NCI-H460 (cell line): ENCODE measurements at regions not wholly inside any gene's neighbourhood (a gene's known extent, or its start where the extent isn't known, plus 50 kb on each side); places are given as distances from the start of the nearest gene placed in this dataset.
"Not testable (repeated sequence)": the region's sequence is repeated elsewhere in the genome, so short reads cannot be mapped to it uniquely, and the experiment has no call there.

ENCODE experiments used
- DNase-seq: peaks from one replicate; pipeline ENCODE4 v3.0.0-alpha.2; 2016; ENCODE audit warnings: low read depth; ENCODE audit errors: extremely low read depth

DNA sequence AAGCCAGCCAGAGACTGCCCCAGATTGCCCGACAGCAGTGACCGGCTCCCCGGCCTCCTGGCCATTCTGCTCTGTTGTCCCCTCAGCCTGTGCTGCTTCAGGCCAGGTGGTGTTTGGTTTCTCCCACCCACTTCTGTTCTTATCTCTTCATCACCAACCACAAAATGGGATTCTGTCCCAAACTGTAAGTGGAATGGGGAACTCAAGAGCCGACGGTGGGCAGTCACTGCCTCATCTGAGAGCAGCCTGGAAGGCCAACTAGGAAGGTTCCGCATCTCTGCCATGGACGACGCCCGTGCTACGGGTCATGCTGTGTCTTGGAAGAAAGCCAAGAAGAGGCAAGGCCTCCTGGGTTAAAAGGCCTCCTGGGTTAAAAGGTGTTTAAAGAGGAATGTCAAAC, 219.0 kb upstream of the PIK3R1 start:
- DNase-seq = no peak

DNA sequence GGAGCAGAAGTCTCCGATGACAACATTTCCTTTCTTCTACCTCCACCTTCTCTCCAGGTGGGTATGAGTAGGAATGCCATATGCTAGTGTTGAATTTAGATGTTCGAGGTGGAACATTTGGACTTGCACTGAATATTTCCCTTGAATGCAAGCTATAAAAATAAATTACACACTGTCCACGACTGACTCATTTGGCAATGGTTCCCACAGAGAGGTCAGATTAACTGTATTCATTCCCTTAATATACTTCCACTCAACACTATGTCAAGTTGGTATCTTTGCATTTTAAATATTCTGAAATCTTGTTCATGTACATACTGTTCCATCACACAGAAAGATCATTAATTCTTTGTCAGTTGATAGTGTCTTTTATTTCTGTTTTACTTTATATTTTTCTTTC, 222.6 kb upstream of the PIK3R1 start:
- DNase-seq = no peak

DNA sequence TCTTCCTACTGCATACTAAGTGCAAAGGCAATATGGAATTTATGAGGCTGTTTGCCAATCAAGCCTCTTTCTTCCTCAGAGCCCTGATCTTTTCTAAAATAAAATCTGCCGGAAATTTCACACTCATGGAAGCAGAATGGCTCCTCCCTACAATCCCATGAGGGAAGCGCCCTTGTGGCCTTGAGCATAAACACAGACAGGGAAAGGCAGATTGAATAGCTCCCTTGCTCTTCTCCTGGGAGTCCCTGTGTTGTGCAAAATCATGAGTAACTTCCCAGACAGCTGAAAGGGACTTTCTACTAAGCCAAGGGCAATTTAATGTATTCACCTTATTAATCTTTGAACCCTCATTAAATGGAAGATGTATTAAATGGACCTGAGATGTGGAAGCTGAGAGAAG, 226.1 kb upstream of the PIK3R1 start:
- no peak for DNase-seq

DNA sequence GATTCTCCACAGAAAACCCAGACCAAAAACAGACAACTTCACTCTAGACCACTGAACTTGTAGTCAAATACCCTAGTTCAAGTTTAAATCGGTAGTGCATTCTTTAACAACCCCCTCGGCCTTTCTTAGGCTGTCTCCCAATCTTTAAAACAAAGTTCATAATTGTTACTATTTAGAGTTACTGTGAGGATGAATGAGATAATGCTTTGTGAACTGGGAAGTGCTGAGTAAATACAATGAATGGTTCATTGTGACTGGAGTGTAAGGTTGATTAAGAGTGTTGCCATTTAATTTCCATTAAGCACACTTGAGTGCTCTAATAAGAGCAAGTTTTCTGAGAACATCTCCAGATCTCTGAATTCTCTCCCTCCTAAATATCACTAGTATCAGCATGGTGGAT, 228.8 kb upstream of the PIK3R1 start:
- no peak for DNase-seq

DNA sequence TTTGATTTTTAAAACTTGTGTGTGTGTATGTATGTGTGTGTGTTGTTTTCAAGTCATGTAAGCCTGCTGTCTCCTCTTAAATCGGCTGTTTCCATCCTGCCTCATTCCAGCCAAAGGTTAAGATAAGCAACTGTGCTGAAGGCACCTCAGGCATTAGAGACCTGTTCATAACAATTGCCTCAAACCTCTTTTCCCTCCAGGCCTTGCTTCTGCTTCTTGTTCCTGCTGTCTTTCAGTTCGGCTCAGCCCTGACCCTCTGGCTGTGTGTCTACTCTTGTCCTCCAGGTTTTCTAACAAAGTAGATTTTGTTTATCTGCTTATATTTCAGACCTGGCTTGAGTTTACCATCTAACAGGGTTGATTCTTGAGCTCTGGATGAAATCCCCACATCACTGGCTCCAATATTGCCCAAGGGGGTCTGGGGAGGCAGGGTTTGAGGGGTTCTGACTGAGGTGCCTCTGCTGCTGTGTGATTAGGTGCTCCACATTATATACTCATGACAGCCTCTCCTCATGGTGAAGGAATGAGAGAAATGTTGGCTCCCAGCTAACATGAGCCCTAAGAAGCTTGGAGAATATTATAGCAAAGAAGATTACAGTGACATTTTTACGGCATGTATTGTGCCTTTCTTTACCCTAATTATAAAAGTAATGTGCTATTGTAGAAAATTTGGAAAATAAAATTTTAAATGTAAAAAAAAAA, 229.7 kb upstream of the PIK3R1 start:
- no peak for DNase-seq

DNA sequence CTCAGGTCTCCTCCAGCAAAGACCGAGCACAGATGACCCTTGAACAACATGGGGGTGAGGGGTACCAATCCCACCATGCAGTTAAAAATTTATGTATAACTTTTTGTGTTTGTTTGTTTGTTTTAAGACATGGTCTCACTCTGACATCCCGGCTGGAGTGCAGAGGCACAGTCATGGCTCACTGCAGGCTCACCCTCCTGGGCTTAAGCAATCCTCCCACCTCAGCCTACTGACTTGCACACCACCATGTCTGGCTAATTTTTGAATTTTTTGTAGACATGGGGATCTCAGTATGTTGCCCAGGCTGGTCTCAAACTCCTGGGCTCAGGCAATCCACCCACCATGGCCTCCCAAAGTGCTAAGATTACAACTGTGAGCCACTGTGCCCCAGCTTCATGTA, 231.0 kb upstream of the PIK3R1 start:
- DNase-seq = no peak

DNA sequence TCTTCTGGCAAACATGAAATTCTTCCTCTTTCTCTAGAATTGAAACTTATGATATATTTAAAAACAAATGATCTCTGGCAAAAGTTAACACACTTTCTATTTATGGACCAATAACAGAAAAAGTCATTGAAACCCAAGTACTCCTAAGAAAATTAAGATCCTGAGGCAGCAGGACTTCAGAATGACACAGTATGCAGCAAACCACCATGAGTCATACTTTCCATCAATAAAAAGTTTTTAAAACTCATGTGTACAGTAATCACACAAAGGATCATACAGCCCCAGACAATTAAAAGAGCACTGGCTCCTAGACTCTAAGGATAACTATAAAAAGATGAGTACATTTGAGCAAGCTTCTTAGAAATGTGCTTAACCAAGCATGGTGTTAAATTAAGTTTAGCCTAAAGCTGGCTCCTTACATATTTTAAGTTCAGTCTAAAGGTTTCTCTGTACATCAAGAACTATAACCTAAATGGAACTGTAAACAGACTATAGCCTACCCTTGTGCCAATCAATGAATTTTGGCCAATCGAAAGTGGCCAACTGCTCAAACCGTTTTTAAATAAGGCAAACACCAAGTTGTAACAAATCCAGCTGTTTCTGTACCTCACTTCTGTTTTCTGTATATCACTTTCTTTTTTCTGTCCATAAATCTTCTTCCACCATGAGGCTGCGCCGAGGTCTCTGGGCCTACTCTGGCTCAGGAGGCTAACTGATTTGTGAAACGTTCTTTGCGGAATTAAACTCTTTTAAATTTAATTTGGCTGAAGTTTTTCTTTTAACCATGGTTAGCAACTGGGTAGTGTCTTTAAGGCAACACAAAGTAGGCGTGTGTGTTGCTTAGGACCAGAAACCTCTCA, 232.1 kb upstream of the PIK3R1 start:
- no peak for DNase-seq

DNA sequence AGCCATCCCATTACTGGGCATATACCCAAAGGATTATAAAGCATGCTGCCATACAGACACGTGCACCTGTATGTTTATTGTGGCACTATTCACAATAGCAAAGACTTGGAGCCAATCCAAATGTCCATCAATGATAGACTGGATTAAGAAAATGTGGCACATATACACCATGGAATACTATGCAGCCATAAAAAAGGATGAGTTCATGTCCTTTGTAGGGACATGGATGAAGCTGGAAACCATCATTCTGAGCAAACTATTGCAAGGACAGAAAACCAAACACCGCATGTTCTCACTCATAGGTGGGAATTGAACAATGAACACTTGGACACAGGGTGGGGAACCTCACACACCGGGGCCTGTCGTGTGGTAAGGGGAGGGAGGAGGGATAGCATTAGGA, 233.4 kb upstream of the PIK3R1 start:
- not testable (repeated sequence) for DNase-seq

DNA sequence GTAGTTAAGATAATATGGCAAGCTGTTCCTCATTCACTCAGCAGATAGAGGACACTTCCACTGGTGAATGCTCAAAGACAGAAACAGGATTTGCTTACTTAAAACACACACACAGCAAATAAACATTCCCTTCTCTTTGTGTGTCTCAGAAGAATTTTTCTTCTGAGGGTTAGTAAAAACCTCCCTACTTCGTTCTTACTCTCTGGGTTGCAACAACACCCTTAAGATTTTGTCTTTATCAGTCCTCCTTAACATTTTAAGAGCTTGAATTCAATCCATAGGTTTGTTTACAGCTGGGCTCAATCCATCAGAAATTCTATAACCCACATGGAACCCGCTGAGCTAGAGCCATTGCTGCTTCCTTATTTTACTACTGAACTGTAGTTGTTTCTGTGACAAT, 237.4 kb upstream of the PIK3R1 start:
- DNase-seq = no peak

DNA sequence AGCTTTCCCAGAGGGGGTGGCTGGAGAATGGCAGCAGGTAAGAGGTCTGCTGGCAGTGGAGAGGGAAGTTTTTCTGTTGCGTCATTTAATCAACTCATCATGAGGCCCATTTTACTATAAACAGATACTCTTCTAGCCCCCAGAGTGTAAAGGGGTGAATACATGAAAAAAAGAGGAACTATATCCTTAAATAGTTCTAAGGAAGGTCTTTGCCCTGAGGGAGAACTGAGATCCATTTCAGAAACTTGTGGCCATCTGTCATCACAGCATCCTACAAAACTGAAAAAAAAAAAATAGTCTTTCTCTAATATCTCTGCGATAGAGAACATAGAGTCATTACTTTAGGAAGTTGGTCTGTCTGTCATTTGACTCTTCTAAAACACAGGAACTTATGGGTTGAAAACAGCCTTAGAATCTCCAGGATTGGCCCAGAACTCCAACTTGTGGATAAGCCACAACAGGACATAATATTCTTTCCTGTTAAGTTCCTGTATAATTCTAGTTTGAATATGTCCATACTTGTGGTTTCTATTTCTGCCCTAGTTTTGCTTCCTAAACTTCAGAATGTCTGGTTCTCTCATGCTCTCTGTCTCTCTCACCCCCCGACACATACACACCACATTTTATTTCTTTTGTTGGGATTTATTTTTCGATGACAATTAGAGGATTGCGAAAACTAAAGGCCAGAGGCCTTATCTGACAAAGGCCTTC, 238.5 kb upstream of the PIK3R1 start:
- DNase-seq = no peak

DNA sequence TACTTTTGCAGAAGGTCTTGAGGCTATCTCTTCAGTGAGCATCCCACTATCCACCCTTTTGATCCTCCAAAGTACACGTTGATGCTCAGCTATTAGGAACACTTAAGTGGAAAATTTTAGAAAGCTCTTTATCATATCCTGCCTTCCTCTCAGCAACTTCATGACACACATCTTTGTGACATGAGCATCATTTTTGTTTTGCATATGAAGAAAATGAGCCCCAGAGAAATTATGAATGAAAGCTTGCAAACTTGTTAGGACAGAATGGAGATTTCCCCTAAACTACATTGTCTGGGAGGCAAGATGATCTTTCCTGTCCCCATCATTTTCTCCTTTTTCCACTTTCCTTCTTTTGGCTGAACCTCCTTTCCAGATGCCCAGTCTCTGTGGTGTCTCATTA, 239.4 kb upstream of the PIK3R1 start:
- DNase-seq = no peak

DNA sequence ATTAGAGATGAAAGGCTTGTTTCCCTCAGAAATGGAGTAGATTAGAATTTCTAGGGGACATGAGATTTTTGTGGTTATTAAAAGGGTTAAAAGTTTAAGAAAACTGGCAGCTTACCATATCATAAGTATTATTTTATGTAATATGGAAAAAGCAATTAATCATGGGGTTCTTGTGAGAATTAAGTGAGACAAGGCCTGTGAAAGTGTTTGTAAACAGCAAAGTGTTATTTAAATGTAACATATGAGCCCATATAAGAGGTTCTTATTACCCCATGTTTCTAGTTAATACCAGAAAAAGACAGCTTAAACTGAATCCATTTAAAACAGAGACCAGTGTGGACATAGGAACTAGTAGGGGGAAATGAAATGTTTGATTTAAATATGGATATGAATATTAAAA, 241.1 kb upstream of the PIK3R1 start:
- no peak for DNase-seq

DNA sequence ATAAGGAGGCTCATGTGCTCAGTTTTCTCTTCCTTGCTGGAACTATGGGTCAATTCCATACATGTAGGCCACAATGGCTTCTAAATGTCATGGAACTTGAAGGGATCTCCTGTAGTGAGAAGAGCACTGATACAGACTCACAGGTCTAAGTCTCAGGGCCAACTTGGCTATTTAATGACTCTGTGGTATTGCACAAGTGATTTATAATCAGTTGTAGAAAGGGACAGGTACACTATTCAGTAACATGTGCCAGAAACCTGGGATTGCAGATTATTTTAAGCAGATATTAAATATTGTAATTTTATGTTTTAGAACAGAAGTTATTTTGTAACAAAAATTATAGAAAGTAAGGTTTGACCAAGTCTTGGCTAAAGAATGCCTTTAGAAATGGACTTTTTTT, 241.5 kb upstream of the PIK3R1 start:
- no peak for DNase-seq

DNA sequence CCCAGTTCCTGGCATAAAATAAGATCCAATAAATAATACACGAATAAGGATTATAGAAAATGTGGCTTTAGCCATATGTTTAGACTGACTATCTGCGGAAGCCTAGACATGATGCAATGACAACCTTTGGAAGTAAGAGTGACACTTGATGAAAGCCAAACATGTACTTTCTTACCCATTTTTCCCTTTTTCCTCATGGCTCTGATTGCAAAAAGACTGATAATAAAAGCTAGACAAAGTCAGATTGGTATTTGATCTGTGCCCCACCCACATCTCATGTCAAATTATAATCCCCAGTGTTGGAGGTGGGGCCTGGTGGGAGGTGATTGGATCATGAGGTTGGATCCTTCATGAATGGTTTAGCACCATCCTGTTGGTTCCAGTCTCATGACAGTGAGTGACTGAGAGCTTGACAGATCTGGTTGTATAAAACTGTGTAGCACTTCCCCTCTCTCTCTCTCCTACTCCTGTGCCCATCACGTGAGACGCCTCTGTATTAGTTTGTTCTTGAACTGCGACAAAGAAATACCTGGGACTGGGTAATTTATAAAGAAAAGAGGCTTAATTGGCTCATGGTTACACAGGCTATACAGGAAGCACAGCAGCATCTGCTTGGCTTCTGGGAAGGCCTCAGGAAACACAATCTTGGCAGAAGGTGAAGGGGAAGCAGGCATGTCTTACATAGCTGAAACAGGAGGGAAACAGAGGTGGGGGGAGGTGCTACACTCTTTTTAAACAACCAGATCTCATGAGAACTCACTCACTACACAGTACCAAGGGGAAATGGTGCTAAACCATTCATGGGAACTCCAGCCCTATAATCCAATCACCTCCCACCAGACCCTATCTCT, 243.4 kb upstream of the PIK3R1 start:
- no peak for DNase-seq

DNA sequence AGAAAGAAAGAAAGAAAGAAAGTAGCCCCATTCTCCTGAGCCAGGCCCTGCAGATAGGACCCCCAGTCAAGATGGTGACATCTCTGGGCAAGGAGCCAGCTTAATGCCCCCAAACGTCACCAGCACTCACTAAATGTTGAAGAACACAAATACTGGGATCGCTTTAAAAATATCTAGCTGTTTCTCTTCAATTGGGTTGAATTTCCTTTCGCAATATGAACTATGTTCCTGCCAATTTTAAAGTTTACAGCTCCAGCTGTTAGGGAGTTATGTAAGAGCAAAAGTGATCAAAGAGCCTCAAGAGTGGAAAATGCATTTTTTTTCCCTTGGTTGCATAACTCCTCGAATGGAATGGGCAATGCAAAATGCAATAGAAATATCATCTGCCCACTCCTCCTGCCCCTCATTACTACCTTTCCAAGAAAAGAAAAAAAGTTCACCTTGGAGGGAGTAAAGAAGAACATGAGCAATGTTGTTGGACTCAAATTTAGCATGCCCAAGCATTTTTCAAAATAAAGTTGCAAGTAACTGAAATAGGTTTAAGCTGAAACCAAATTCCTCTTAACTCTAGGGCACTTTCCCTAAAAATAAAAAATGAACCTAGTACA, 244.2 kb upstream of the PIK3R1 start:
- no peak for DNase-seq

DNA sequence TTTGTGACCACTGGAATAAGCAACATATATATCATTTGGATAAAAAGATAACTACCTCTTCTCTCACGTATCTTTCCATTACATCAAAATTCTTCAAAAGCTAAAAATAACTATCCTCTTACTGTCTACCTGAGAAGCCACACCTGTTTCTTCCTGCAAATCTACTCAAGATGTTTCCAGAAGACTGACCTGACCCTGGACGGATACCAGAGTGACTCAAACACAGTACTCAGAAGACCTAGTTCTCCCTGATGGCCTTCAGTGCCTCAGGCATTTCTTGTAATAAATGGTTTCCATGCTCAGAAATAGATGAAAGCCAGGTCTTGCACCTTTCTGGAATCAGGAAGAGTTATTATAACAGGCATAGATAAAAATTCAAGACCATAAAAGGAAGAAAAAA, 245.9 kb upstream of the PIK3R1 start:
- no peak for DNase-seq

DNA sequence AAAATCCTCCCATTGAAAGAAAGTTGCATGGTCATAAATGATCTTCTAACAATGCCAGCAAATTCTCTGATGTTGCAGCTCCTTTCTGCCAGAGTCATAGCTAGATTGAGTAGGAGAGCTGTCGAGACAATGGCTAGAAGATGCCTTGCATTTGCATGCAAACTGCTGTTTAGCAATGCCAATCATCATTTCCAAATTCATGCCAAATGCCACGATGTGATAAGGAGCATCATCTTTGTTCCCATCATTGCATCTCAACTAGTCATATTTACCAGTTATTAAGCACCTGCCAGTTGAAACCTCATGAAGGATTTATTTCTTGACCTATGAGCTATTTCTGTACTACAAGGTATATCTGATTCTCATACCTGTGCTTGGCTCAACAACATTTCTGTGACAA, 246.4 kb upstream of the PIK3R1 start:
- no peak for DNase-seq

DNA sequence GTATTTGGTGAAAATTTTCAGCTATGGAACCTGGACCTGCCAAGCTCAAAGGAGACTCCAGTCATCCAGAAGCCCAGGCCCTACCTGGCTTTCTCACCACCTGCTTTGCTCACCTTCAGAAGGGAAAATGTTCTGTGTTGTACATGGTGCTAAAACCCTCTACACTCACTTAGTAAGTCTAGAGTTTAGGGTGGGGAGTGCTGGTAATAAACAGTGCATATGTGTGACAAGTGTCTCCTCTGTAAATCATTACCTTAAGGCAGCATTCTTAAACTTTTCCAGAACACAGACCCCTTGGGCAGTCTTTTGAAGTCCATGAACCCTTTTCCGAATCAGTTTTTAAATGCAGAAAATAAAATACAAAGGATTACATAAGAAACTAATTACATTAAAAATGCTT, 248.8 kb upstream of the PIK3R1 start:
- no peak for DNase-seq

DNA sequence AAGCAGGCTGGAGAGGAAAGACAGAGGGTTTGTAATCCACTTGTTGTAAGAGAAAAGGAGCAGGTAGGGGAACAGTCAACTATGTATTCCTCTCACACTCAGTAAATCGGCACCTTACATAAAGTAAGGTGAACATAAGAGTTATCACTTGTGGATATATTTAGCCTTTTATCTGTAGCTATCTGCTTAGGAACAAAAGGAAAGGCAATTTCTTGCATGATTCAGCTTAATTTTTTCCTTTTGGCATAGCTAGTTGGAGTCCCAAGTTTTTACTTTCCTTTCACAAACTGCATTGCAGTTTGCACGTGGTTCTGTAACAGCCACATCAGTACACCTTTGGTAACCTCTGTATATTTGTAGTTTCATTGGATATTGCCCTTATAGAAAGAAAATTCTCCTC, 250.9 kb upstream of the PIK3R1 start:
- DNase-seq = no peak

DNA sequence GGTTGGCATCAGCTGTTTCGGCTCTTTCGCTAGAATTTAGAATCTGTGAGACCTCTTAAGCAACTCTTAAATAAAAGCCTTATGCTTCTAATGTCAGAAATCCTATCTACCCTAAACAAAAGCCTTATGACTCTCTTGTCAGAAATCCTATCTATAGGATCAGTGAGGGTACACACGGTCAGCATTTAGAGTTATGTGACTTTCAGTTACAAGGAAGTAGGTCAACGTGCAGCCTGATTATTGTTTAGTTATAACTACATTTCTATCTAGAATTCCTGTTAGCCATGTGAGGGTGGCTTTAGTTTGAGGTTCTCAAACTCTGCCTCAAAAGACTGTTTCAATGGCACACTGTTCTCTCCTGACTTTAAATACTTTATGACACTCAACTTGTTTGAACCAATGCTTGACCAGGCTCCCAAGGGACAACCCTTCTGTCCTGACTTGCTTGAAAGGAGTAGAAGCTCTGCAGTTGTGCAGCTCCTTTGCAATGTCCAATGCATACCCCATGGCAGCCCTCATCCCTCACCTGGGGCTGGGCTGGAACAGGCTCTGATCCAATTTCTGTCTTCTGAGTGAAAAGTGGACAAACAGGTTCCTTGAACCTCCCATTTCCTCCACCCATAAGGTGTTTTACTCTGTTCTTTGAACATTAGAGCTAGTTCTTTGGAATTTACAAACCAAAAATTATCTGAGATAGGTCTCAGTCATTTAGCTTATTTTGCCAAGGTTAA, 251.6 kb upstream of the PIK3R1 start:
- no peak for DNase-seq
